Mesenchymal stem cell (in vitro differentiated cells and primary cell): ENCODE measurements at regions not wholly inside any gene's neighbourhood (a gene's known extent, or its start where the extent isn't known, plus 50 kb on each side); places are given as distances from the start of the nearest gene placed in this dataset.

Experiments used
- DNase-seq: peaks from one replicate; pipeline ENCODE4 v3.0.0-alpha.2; 2013
- H2AFZ ChIP-seq: one replicate; pipeline ENCODE4 v1.6.1; 2013; ENCODE audit warnings: low read depth, mild to moderate bottlenecking, control low read depth, inconsistent platforms, low read length, moderate library complexity
- H2AK5ac ChIP-seq: 2 replicates; pipeline ENCODE4 v1.6.1; 2013; ENCODE audit warnings: low read length, moderate library complexity, mild to moderate bottlenecking, inconsistent platforms; ENCODE audit not compliant: severe bottlenecking
- H2BK120ac ChIP-seq: one replicate; pipeline ENCODE4 v1.6.1; 2013; ENCODE audit warnings: low read depth, mild to moderate bottlenecking, inconsistent platforms, low read length, moderate library complexity
- H2BK12ac ChIP-seq, 2 experiments: one replicate each; pipeline ENCODE4 v1.6.1; 2013; ENCODE audit warnings: inconsistent platforms in 2 of 2, low read length in 2 of 2, mild to moderate bottlenecking in 2 of 2, moderate library complexity in 2 of 2, control low read depth in 1 of 2
- H2BK15ac ChIP-seq: one replicate; pipeline ENCODE4 v1.6.1; 2013; ENCODE audit warnings: mild to moderate bottlenecking, low read depth, inconsistent platforms; ENCODE audit not compliant: poor library complexity, severe bottlenecking
- H2BK5ac ChIP-seq: 2 replicates; pipeline ENCODE4 v1.6.1; 2013; ENCODE audit warnings: low read depth, mild to moderate bottlenecking, low read length, control low read depth, inconsistent platforms; ENCODE audit not compliant: poor library complexity, severe bottlenecking
- H3K14ac ChIP-seq, 2 experiments: one replicate each; pipeline ENCODE4 v1.6.1; 2013; ENCODE audit warnings: inconsistent platforms in 2 of 2, low read length in 2 of 2, control low read depth in 1 of 2, mild to moderate bottlenecking in 1 of 2, moderate library complexity in 1 of 2
- H3K18ac ChIP-seq, 2 experiments: one replicate each; pipeline ENCODE4 v1.6.1; 2013; ENCODE audit warnings: inconsistent platforms in 2 of 2, low read length in 2 of 2, control low read depth in 1 of 2, low read depth in 1 of 2, mild to moderate bottlenecking in 1 of 2
- H3K23ac ChIP-seq, 2 experiments: one replicate each; pipeline ENCODE4 v1.6.1; 2013; ENCODE audit warnings: inconsistent platforms in 2 of 2, low read length in 2 of 2, mild to moderate bottlenecking in 2 of 2, moderate library complexity in 2 of 2, control low read depth in 1 of 2
- H3K27ac ChIP-seq: 2 replicates; pipeline ENCODE4 v1.5.1; 2013; ENCODE audit warnings: mild to moderate bottlenecking, moderate library complexity, low read length, control low read depth, inconsistent platforms; ENCODE audit not compliant: poor library complexity, severe bottlenecking
- H3K27me3 ChIP-seq, 2 experiments: 2 replicates each; pipeline versions ENCODE4 v1.6.1 to v1.7.0; 2013; ENCODE audit warnings: low read length in 2 of 2, mild to moderate bottlenecking in 2 of 2, moderate library complexity in 2 of 2, control low read depth in 1 of 2, inconsistent platforms in 1 of 2; ENCODE audit not compliant: control insufficient read depth in 1 of 2, insufficient read depth in 1 of 2
- H3K36me3 ChIP-seq, 2 experiments: 2 replicates each; pipeline versions ENCODE4 v1.6.1 to v1.7.0; 2013; ENCODE audit warnings: low read length in 2 of 2, control low read depth in 1 of 2, inconsistent platforms in 1 of 2, low read depth in 1 of 2, mild to moderate bottlenecking in 1 of 2; ENCODE audit not compliant: insufficient read depth in 2 of 2, control insufficient read depth in 1 of 2
- H3K4ac ChIP-seq, 2 experiments: one replicate each; pipeline ENCODE4 v1.6.1; 2013; ENCODE audit warnings: inconsistent platforms in 2 of 2, low read length in 2 of 2, mild to moderate bottlenecking in 2 of 2, moderate library complexity in 2 of 2, control low read depth in 1 of 2, low read depth in 1 of 2
- H3K4me1 ChIP-seq: 2 replicates; pipeline ENCODE4 v1.6.1; 2013; ENCODE audit warnings: low read depth, low read length, control low read depth; ENCODE audit not compliant: control insufficient read depth, insufficient read depth
- H3K4me2 ChIP-seq: 2 replicates; pipeline ENCODE4 v1.6.1; 2013; ENCODE audit warnings: low read length, mild to moderate bottlenecking, inconsistent platforms; ENCODE audit not compliant: poor library complexity, severe bottlenecking
- H3K4me3 ChIP-seq, 2 experiments: 2 replicates each; pipeline versions ENCODE4 v1.5.1 to v1.7.0; 2013; ENCODE audit warnings: low read length in 2 of 2, mild to moderate bottlenecking in 2 of 2, control low read depth in 1 of 2, low read depth in 1 of 2; ENCODE audit not compliant: insufficient read depth in 1 of 2
- H3K79me1 ChIP-seq: replicated peaks from 2 replicates; pipeline ENCODE4 v1.6.1; 2013; ENCODE audit warnings: mild to moderate bottlenecking, control low read depth, low read length, inconsistent platforms; ENCODE audit not compliant: poor library complexity, severe bottlenecking
- H3K9ac ChIP-seq: 2 replicates; pipeline ENCODE4 v1.7.0; 2013; ENCODE audit warnings: mild to moderate bottlenecking, low read length, moderate library complexity
- H3K9me3 ChIP-seq: 2 replicates; pipeline ENCODE4 v1.7.0; 2013; ENCODE audit warnings: mild to moderate bottlenecking, low read length; ENCODE audit not compliant: control insufficient read depth
- H4K8ac ChIP-seq: one replicate; pipeline ENCODE4 v1.6.1; 2013; ENCODE audit warnings: inconsistent platforms, mild to moderate bottlenecking, low read length, moderate library complexity
- H4K91ac ChIP-seq: one replicate; pipeline ENCODE4 v1.6.1; 2013; ENCODE audit warnings: mild to moderate bottlenecking, low read length, inconsistent platforms
- WGBS: methylation state at CpG from one replicate; pipeline ENCODE4 v1.1.7; 2013; ENCODE audit warnings: mixed read lengths; 5-methylcytosine and 5-hydroxymethylcytosine counted together

DNA sequence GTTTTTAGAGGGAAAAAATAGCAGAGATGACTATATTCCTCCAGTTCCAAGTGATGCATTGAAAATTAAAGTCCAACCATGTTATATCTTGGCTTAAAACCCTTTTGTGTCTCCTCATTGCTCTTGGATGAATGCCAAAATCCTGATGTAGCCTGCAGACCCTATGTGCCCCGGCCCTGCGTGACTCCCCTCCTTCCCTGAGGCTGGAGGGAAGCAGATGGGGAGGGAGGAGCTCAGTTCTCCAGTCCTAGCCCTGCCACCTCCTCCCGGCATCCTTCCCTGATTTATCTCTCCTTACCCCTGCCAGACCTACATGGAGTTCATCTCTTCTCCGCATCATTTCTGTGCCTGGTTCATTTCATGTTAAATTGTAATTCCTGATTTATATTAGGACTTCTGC lies 397.4 kb downstream of the PTPRU start:
- Histone ChIP-seq H3K9me3 (no peaks in the 10 kb centered on the region), H3K27me3 (peaks cover 0 to 38% of the 10 kb centered on the region in 2 experiments), H2BK120ac (no peak overlapping the region), H3K18ac (no peak overlapping the region), H4K8ac (no peak overlapping the region), H3K4ac (no peak overlapping the region), H2BK5ac (no peak overlapping the region), H2BK12ac (no peak overlapping the region), H3K9ac (no peak overlapping the region), H2AFZ (no peak overlapping the region), H2BK15ac (no peak overlapping the region), H3K4me2 (no peak overlapping the region), H4K91ac (no peak overlapping the region), H3K4me3 (no peak overlapping the region), H3K23ac (no peak overlapping the region), H3K27ac (no peak overlapping the region), H2AK5ac (peak overlapping the region; percentile 16), H3K36me3 (no peaks in the 10 kb centered on the region), H3K14ac (no peak overlapping the region), H3K79me1 (no peaks in the 10 kb centered on the region), H3K4me1 (peaks cover 13% of the 10 kb centered on the region)
- DNase-seq, result no peak
- 33% methylated on average over 2 of the region's 4 CpGs for WGBS

DNA sequence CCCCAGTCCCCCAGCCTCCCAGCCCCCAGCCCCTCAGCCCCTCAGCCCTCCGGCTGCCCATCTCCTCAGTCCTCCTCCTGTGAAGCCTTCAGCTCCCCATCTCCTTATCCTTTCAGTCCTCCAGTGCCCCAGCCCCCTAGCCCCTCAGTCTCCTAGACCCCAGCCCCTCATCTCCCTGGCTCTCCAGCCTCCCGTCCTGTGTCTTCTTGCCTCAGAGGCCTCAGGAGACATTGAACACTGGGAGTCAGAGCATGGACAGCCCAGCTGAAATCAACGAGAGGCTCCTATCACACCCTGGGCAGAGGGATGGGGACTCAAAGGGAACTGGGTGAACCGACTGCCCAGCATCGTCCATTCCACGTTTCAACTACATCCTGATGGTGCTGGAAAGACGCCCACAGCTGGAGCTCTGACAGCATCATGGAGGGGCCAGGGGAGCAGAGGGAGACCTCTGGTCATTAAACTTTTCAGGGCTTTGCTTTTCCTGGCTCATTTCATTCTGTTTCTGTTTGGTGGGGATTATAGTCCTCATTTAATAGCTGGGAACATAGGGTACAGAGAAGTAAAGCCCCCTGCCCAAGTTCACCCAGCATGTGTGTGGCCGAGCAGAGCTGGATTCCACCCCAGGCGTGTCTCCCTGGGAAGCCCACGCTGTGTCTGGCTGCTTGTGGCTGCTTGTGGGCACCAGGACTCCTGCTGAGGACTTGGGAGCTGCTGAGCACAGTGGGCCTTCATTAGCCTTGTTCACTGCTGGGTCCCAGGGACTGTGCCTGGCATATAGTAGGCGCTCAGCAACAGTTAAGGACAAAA lies 396.7 kb downstream of the PTPRU start:
- no peak for DNase-seq
- Histone ChIP-seq H3K9ac (no peak overlapping the region), H2BK120ac (no peak overlapping the region), H3K36me3 (no peaks in the 10 kb centered on the region), H2BK15ac (no peak overlapping the region), H3K4me1 (peaks cover 13% of the 10 kb centered on the region), H3K27me3 (peaks cover 0 to 38% of the 10 kb centered on the region in 2 experiments), H3K9me3 (no peaks in the 10 kb centered on the region), H2AFZ (no peak overlapping the region), H3K4ac (no peak overlapping the region), H3K23ac (no peak overlapping the region), H3K14ac (no peak overlapping the region), H3K4me2 (no peak overlapping the region), H4K91ac (no peak overlapping the region), H2AK5ac (no peak overlapping the region), H3K18ac (no peak overlapping the region), H2BK5ac (no peak overlapping the region), H3K4me3 (no peak overlapping the region), H2BK12ac (no peak overlapping the region), H3K79me1 (no peaks in the 10 kb centered on the region), H3K27ac (no peak overlapping the region), H4K8ac (no peak overlapping the region)
- 77% methylated on average over 11 of the region's 11 CpGs for WGBS

DNA sequence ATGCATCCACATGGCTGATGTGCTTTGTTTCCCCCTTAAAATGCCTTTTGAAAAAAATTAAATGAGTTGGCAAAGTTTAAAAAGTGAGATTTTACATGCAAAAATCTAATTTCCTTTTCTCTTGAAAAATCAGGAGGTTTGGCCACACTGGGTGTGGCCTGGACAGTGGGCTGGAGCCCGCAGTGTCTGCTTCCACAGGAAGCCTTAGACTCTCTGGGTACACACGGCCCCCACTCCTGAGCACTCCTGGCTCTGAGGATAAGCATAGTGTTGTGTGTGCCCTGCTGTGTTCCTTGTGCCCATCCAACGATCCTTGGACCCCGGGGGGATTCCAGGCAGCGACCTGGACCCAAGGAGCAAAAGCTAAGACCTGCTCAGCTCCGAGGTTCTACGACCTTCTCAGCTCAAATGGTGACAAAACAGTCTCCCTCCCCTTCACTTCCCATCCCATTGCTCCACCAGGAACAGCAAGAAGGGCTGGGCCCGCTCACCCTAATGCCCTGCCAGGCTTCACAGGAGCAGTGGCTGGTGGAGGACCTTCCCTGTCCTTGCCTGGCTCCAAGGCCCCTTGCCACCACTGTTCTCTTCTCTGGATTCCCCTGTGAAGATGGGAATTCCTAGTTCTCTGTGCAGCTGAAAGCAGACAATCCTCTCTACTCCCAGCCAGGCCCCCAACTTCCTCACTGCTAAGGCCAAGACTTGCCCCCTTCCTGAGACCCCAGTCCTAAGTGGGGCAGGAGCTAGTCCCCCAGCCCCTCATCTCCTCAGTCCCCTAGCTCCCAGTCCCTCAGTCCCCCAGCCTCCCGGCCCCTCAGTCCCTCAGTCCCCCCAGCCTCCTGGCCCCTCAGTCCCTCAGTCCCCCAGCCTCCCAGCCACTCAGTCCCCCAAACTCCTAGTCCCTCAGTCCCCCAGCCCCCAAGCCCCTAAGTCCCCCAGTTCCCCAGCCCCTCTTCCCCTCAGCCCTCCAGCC lies 395.8 kb downstream of the PTPRU start:
- no peak overlapping the region for H3K23ac ChIP-seq
- H3K18ac ChIP-seq, result no peak overlapping the region
- WGBS, result 66% methylated on average over 8 of the region's 9 CpGs
- H3K4me3 ChIP-seq, result no peak overlapping the region
- no peak overlapping the region for H3K4ac ChIP-seq
- no peak overlapping the region for H3K27ac ChIP-seq
- no peak overlapping the region for H3K4me2 ChIP-seq
- H3K36me3 ChIP-seq, result no peaks in the 10 kb centered on the region
- no peak overlapping the region for H2AFZ ChIP-seq
- H3K9ac ChIP-seq, result no peak overlapping the region
- no peak for DNase-seq
- H2BK15ac ChIP-seq, result no peak overlapping the region
- H2BK5ac ChIP-seq, result no peak overlapping the region
- H3K4me1 ChIP-seq, result peaks cover 13% of the 10 kb centered on the region
- peaks cover 0 to 38% of the 10 kb centered on the region in 2 experiments for H3K27me3 ChIP-seq
- no peak overlapping the region for H4K8ac ChIP-seq
- no peaks in the 10 kb centered on the region for H3K79me1 ChIP-seq
- no peaks in the 10 kb centered on the region for H3K9me3 ChIP-seq
- no peak overlapping the region for H2BK120ac ChIP-seq
- no peak overlapping the region for H2BK12ac ChIP-seq
- H3K14ac ChIP-seq, result no peak overlapping the region
- H4K91ac ChIP-seq, result no peak overlapping the region
- no peak overlapping the region for H2AK5ac ChIP-seq

DNA sequence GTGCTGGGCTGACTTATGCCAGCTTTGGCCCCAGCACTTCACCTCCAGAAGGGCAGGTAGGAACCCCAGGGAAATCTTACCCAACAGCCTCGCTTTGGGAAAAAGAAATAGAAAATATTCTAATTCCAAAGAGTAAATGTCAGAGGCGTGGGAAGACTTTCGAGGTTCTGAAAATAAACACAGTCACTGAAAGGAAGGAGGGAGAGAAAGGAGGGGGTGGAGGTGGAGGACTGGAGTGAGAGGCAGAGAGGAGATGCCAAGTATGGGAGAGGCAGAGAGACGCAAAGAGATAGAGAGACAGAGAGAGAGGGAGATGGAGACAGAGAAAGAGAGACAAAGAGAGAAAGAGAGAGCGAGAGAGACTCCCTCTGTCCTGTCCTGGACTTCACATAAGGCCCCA lies 395.0 kb downstream of the PTPRU start:
- H2AK5ac ChIP-seq, result no peak overlapping the region
- H3K23ac ChIP-seq, result no peak overlapping the region
- no peaks in the 10 kb centered on the region for H3K79me1 ChIP-seq
- no peak overlapping the region for H2BK12ac ChIP-seq
- no peak overlapping the region for H3K14ac ChIP-seq
- H3K9ac ChIP-seq, result no peak overlapping the region
- H3K9me3 ChIP-seq, result no peaks in the 10 kb centered on the region
- H4K91ac ChIP-seq, result no peak overlapping the region
- DNase-seq, result no peak
- H3K27me3 ChIP-seq, result peaks cover 0 to 30% of the 10 kb centered on the region in 2 experiments
- no peak overlapping the region for H2AFZ ChIP-seq
- no peak overlapping the region for H4K8ac ChIP-seq
- H3K4me1 ChIP-seq, result peaks cover 13% of the 10 kb centered on the region
- H3K27ac ChIP-seq, result no peak overlapping the region
- no peak overlapping the region for H2BK120ac ChIP-seq
- no peak overlapping the region for H3K18ac ChIP-seq
- no peak overlapping the region for H3K4me3 ChIP-seq
- no peak overlapping the region for H3K4ac ChIP-seq
- H3K36me3 ChIP-seq, result no peaks in the 10 kb centered on the region
- H3K4me2 ChIP-seq, result no peak overlapping the region
- 85% methylated on average over 4 of the region's 5 CpGs for WGBS
- H2BK5ac ChIP-seq, result no peak overlapping the region
- no peak overlapping the region for H2BK15ac ChIP-seq
